Gastrocnemius medialis (tissue), 4 donors: ENCODE measurements at regions not wholly inside any gene's neighbourhood (a gene's known extent, or its start where the extent isn't known, plus 50 kb on each side); places are given as distances from the start of the nearest gene placed in this dataset.

Experiments used
- POLR2A ChIP-seq, 2 donors: fragments of 450-650 bp; IDR thresholded peaks; one replicate each; pipeline ENCODE4 v1.6.1; 2017; ENCODE audit warnings: antibody characterized with exemption in 2 of 2, mild to moderate bottlenecking in 2 of 2, moderate library complexity in 2 of 2
- TF ChIP-seq, protein P1 (sequence below), 5 experiments: fragments of 450-650 bp in 3 of 5; fragments of 200-600 bp in 2 of 5; sonication (generic) in 2 of 5; IDR thresholded peaks in 4 of 5; conservative IDR thresholded peaks in 1 of 5; 1 replicate in 4 of 5; 2 replicates in 1 of 5; pipeline ENCODE4 v1.5.1; 2016 to 2019; ENCODE audit warnings: antibody characterized with exemption in 5 of 5, mild to moderate bottlenecking in 3 of 5, moderate library complexity in 3 of 5

DNA sequence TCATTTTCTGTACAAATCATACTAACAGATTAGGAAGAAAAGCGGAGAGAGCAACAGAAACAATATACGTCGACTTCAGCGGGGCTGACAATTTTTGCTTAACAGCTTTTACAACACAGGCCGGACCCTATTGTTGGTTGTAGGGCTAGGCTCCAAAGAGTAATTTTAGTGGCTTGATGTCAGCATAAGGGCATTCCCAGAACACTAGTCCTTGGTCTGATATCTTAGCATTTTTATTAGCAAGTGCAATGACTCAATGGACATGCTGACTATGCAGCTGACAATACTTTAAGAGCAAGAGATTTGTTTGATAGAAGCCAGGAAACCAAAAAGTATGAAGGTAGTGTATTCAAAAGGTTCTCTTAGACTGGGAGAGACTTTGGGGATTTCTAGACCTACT is 209.9 kb downstream of the LNPK start:
- TF ChIP-seq, protein P1, sequence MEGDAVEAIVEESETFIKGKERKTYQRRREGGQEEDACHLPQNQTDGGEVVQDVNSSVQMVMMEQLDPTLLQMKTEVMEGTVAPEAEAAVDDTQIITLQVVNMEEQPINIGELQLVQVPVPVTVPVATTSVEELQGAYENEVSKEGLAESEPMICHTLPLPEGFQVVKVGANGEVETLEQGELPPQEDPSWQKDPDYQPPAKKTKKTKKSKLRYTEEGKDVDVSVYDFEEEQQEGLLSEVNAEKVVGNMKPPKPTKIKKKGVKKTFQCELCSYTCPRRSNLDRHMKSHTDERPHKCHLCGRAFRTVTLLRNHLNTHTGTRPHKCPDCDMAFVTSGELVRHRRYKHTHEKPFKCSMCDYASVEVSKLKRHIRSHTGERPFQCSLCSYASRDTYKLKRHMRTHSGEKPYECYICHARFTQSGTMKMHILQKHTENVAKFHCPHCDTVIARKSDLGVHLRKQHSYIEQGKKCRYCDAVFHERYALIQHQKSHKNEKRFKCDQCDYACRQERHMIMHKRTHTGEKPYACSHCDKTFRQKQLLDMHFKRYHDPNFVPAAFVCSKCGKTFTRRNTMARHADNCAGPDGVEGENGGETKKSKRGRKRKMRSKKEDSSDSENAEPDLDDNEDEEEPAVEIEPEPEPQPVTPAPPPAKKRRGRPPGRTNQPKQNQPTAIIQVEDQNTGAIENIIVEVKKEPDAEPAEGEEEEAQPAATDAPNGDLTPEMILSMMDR (IDR thresholded peaks at IDR 0.05 in 4 of 5, conservative IDR thresholded peaks at IDR 0.05 in 1 of 5) = no peak
- TF ChIP-seq POLR2A (IDR thresholded peaks at IDR 0.05) = no peak
